ENCODE measurements at regions not wholly inside any gene's neighbourhood (a gene's known extent, or its start where the extent isn't known, plus 50 kb on each side); places are given as distances from the start of the nearest gene placed in this dataset.
"Not testable (repeated sequence)": the region's sequence is repeated elsewhere in the genome, so short reads cannot be mapped to it uniquely, and the experiment has no call there.

DNA sequence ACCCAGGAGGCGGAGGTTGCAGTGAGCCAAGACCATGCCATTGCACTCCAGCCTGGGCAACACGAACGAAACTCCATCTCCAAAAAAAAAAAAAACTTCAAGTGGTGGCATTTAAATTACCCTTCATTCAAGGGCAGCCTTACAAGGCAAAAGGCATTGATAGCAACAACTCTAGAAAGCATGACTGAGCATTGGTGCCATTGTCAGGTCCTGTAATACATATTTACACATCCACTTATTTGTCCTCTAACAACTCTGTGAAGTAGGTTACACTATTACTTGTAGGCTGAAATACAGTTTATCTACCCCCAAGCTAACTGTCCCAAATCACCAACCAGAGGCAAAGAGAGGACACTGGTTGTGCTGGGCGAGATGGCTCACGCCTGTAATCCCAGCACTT, 52.7 kb upstream of the LARP1 start:
- DNase-seq: no peak

DNA sequence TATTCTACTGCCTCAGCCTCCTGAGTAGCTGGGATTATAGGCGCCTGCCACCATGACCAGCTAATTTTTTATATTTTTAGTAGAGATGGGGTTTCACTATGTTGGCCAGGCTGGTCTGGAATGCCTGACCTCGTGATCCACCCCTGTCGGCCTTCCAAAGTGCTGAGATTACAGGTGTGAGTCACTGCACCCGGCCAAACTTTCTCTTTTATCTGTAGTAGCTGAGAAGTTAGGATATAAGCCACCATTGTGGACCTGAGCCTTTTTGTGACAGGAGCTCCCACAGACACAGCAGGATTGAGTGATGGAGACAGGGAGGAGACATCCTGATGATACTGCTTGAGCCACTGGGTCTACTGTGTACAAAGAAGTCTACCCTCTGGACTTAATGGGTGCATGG, 53.5 kb upstream of the LARP1 start:
- not testable (repeated sequence) for DNase-seq

DNA sequence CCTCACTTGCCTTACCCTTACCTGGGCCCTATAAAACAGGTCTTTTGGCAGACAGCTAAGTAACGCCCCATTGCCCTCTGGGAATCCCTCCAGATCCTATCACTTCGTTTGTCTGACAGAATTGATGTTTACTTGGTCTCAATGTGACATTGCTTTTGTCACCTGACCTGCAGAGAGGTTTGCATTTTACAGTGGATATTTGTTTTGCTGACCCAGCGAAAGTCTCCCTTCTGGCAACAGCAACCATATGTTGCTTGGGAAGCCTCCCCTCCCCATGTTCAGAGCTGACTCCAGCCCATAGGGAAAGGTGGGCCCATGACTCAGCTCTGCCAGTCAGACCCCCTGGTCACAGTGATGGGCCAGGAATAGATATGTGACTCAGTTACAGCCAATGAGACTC, 54.0 kb upstream of the LARP1 start:
- no peak for DNase-seq

DNA sequence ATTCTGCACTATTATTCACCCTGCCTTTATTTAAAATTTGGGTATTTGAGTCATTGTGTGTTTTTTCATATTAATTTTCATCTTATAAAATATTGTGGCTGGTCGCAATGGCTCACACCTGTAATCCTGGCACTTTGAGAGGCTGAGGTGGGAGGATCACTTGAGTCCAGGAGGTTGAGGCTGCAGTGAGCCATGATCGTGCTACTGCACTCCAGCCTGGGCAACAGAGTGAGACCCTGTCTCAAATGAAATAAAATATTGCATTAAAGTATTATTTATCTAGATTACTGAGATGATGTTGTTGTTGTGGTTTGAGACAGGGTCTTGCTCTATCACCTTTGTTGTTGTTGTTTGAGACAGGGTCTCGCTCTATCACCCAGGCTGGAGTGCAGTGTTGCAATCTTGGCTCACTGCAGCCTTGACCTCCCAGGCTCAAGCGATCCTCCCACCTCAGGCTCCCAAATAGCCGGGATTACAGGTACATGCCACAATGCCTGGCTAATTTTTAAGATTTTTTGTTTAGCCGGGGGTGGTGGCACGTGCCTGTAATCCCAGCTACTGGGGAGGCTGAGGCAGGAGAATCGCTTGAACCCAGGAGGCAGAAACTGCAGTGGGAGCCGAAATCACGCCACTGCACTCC, 54.8 kb upstream of the LARP1 start:
- DNase-seq: not testable (repeated sequence)

DNA sequence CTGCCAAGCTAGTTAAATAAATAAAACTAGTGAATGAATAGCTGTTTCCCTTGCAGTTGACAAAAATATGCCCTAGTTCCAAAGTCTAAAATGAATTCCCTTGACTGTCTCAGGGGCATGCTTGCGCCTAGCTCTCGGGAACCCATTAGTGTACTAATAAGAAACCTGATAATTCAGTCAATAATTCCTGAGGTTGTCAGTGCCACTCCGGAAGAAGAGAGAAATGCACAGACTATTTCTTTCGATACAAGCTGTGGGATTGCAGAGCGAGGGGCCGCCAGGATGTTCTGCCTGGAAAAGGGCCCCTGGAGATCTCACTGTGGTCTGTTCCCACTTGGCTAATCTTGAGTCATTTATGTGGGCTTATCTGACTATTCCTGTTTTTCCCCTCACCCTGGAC, 56.4 kb upstream of the LARP1 start:
- no peak for DNase-seq

DNA sequence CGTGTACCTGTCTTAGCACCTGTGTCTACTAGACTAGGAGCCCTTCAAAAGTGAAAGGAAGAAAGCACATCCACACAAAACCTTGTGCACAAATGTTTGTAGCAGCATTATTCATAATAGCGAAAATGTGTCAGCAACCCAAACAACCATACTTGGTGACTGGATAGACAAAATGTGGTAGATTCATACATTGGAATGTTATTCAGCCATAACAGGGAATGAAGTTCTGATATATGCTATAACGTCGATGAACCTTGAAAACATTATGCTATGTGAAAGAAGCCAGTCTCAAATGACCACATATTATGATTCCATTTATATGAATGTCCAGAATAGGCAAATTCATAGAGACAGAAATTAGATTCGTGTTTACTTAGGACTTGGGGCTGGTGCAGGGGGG, 57.8 kb upstream of the LARP1 start:
- DNase-seq: no peak

DNA sequence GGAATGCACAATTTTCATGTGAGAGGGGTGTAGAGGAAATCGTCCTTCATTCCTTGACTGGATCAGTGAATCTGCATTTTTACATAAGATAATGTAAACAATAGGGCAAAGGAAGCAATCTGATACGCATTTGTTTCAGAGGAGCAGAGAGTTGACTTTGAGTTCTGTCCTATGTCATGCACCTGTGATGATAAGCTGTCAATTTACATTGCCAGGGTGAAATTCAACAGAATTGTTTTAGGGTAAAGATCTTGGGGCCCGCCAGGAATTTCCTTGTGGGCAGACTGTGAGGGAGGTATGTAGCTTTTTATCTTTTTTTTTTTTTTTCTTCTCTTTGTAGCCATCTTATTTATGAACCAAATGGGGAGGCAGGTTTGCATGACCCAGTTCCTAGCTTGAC, 58.3 kb upstream of the LARP1 start:
- DNase-seq: no peak

DNA sequence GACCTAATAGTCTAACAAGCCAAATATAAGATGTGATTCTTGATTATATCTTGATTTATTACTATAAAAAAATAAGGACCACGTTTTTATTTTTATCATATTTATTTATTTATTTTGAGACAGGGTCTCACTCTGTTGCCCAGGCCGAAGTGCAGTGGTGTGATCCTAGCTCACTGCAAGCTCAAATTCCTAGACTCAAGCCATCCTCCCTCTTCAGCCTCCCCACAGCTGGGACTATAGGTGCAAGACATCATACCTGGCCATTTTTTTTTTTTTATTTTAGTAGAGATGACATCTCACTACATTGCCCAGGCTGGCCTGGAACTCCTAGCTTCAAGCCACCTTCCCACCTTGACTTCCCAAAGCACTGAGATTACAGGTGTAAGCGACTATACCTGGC, 61.0 kb upstream of the LARP1 start:
- DNase-seq: no peak

DNA sequence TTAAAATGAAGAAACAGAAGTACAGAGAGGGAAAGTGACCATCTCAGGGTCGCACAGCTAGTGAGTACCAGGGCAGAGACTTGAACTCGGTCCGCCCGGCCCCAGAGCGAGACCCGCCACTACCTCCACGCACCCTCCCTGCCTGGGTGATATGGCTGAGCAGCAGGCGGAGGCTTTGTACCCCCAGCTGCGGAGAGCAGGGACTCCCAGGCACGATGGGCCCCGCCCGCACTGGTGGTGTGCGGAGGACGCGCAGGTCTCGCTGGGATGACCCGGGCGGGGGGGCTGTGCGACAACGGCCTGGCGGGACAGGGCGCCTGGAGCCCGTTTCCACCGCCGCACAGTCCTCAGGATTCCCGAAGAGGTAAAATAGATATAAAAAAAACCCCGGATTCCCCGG, 64.7 kb upstream of the LARP1 start:
- no peak for DNase-seq

DNA sequence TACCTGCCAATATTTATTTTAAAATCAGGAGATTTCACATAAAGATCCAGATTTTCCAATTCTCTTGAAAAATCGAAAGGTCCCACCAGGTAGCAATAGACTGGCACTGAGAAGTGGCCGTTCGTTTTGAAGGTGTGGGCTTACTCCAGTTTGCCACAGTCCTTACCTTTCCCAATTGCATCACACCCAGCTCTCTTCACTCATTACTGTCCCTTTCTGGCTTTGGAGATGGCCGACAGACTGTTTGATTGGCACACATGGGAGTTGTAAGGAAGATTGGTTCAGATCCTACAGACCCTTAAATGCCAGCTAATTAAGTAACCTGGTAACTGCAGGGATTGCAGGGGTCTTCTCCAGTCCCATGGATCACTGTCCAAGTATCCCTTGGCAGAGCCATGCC, 68.7 kb upstream of the LARP1 start:
- DNase-seq: no peak

DNA sequence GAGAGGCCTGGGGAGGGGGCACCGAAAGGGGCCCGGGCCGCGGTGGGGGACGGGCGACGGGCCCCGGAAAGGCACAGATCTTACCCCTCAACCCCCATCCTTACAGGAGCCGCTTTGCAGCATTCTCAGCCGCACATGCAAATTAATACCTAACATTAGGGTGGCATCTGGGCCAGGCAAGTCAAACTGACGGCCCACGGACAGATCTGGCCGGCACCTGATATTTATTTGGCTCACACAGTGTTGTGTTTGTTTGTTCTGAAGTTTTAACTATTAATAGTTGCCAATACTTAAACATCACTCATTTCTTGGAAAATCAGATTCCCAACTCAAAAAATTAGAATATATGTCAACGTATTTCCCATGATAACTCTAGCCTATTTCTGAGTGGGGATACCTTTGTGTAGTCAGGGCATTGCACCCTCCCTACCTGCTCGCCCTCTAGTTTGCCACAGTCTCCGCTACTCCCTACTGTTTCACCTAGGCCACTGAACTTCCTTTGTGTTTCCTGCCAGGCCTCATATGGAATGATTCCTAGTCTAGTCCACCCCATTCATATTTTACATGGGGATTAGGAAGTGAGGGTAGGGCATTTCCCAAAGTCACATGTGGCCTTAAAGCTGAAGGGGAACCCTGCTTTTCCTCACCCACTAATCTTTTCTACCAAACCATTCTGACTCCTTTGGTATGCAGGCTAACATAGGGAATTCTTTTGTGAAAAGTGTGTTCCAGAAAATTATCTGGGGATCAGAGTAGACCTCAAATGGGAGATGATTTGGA, 71.9 kb upstream of the LARP1 start:
- no peak for DNase-seq

DNA sequence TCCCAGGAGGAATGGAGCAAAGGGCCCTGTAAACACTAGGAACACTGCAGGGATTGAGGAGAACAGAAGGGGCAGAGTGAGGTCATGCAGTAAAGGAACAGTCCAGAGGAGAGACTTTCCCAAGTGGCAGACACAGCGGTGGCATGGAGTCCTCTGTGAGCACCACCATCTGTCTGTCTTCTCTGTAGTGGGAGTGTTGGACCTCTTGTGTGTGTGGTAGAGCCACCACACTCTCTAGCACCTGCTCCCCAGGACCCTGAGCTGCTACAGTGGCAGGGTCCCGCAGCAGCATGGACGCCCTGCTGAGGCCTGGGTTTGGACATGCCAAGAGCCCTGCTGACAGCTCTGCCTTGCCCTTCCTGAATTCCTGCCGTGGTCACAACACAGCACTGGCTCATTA, 75.7 kb upstream of the LARP1 start:
- DNase-seq: no peak

DNA sequence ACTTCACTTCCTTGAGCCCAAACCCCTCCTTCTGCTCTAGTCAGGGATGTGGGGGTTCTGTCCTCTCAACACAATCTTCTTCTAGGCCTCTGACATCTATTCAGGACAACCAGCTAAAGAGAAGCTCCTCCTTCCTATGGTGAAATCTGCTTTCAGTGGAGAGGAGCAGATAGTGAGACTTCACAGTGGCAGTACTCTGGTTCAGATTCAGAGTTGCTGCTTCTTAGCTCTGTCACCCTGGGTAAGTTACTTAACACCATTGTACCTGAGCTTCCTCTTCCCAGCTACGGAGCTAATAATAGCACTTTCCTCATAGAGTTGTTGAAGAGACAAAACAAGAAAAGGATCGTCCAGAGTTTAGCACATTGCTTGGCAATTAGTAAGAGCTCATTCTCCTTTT, 77.3 kb upstream of the LARP1 start:
- no peak for DNase-seq

DNA sequence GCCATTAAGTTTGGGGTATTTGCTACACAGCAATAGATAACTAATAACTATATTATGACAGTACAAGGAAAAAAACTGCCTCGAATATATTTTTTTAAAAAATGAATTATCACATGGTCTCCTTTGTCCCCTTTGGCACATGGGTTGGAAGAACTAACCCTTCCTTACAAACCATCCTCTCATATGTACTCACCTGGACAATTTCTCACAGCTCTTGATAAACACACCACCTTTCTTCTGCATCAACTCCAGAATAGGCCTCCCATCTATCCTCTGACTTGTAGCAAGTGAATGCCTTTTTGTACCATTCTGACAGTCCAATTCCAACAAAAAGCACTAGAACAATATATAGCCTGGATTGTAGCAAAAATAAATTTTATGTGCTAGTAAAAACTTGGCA, 78.7 kb upstream of the LARP1 start:
- DNase-seq: no peak

DNA sequence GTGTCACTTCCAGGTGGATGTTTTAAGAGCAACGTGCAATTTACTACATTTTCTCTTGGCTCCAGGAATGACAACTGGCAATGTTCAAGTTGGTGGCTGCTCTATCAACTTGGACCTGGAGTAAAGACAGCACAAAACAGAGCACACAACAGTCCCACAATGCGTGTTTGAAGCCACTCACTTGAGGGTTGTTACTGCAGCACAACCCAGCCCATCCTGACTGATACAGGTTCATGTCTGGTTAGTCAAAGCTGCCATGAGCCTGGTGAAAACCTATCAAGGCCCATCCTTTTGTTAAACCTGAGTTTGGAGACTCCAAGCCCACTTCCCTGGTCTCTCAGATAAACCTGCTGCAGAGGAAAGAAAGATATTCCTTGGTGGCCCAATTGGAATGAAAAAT, 81.1 kb upstream of the LARP1 start:
- no peak for DNase-seq

DNA sequence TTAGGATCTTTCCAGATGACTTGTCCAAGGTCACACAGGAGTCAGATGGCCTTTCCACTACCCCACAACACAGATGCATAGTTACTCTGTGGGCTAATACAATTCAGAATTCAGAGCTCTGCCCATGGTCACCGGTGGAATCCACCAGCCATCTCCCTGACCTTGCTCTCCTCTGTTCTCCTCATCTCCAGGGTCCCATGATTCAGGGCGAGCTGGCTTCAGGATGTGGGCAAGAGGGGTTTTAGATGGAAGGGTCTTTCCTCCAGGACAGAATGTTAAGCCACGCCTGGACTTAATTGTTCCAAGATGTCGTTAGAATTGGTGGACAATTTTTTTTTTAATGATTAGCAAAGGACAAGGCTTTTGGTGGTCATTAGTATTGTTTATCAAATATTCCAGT, 81.7 kb upstream of the LARP1 start:
- DNase-seq: no peak

DNA sequence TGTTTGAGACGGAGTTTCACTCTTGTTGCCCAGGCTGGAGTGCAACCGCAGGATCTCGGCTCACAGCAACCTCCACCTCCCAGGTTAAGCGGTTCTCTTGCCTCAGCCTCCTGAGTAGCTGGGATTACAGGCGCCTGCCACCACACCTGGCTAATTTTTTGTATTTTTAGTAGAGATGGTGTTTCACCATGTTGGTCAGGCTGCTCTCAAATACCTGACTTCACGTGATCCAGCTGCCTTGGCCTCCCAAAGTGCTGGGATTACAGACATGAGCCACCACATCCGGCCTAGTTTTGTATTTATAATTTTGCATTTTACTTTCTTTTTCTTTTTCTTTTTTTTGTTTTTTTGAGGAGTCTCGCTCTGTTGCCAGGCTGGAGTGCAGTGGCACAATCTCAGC, 85.3 kb upstream of the LARP1 start:
- not testable (repeated sequence) for DNase-seq

DNA sequence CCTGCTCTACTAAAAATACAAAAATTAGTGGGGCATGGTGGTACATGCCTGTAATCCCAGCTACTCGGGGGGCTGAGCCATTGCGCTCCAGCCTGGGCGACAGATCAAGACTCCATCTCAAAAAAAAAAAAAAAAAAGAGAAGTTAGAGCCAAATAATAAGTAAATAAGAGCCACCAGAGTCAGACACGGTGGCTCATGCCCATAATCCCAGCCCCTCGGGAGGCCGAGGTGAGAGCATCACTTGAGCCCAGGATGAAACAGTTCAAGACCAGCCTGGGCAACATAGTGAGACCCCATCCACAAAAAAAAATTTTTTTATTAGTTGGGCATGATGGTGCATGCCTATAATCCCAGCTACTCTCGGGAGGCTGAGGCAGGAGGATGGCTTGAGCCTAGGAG, 85.8 kb upstream of the LARP1 start:
- DNase-seq: no peak

DNA sequence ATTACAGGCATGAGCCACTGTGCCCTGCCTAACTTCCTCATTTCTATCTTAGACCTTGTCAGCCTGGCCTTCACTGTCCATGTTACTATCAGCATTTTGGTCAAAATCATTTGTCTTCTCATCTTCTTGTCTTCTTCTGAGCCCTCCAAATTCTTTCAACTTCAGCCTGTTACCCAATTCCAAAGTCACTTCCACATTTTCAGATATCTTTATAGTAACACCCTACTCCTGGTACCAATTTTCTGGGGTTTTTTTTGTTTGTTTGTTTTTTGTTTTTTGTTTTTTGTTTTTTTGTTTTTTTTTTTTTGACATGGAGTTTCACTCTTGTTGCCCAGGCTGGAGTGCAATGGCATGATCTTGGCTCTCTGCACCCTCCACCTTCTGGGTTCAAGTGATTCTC, 90.3 kb upstream of the LARP1 start:
- DNase-seq: no peak

DNA sequence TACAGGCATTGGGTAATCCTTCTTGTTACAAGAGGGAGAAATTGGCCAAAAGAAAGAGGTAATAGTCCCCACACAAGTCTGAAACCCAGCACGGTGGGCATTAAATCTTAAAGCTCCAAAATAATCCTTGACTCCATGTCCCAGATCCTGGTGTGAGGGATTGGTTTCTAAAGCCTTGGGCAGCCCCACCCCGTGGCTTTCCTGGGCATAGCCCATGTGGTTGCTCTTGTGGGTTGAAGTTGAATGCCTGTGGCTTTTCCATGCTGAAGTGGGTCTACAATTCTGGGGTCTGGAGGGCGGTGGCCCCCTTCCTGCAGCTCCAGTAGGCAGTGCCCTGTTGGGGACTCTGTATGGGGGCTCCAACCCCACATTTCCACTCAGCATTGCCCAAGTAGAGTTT, 91.8 kb upstream of the LARP1 start:
- DNase-seq: no peak

DNA sequence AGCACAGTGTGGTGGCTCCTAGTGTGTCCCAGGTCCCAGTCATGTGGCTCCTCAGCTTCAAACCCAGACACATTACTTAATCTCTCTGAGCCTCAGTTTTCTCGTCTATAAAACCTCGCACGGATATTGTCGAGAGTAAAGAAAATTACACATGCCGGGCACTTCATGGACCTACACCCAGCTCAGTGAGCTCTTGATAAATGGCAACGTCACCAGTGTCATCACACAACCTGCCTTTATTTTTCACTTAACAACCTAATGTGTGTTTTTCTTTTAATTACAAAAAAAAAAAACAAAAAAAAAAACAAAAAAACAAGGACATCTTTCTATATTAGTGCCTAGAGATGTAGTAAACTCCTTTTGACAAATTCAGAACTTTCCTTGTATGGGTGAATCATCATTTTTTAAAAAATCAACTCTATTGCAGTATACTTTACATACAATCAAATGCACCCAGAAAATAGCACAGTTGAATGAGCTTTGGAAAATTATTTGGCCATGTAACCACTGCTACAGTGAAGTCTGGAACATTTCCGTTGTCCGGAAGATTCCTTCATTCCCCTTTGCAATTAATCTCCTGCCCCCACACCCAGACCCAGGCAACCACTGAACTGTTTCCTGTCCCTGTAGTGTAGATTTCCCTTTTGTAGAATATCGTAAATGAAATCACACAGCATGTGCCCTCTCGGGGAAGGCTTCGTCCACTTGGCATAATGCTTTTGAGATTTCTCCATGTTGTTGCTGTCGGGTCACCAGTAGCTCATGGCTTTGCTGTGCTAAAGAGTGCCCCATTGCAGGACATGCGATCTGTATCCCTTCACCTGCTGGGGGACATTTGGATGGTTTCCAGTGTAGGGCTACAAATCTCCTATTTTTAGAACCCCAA, 100.4 kb upstream of the LARP1 start:
- no peak for DNase-seq

DNA sequence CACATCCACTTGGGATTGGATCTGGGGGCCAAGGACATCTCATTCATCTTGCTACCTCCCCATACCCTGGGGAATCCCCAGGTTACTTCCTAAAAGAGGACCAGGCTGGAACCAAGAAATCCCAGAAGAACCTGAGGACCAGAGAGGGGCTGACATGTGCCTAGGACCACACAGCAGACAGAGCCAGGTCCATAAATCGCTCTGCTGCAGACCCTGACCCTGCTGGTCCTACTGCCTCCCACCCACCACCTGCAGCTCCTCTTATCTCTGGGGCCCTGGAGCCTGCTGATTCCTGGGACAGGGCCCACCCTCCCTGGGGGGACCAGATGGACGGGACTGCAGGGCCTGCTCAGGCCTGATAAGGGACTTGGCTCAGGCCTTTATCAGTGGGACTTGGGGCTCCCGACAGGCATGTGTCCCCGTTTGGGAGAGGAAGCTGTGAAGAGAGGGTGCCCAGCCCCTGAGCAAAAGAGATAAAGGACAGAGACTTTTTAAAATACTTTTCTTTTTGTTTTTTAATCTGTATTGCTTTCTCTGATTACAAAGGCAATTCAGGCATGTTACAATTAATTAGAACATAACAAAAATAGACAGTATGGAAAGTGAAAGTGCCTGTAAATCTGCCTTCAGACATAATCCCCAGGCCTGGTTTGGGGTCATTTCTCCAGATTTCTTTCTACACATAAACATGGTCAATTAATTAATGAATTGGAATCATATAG, 101.3 kb upstream of the LARP1 start:
- DNase-seq: no peak

DNA sequence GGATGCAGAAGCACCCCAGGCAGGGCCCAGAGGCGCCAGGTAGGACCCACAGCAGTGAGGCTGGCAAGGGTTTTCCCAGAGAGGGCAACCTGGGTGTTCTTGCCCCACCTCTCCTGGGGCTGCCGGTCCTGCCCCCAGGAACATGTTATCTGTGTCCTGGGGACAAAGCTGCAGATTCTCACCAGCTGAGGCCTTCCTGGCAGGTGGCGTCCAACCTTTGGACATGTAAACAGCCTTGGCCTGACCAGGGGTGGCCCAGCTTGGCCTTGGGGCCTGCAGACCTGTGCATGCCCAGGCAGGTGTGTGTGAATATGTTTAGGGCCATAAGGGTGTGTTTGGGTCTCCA, 101.8 kb upstream of the LARP1 start:
- DNase-seq: no peak

All from activated CD8-positive, alpha-beta memory T cell treated with anti-CD3 and anti-CD28 coated beads, Interleukin-2, amount 50 U/mL, for 48 hours (primary cell).